Activated naive CD4-positive, alpha-beta T cell treated with anti-CD3 and anti-CD28 coated beads, Interleukin-2, amount 50 U/mL, for 72 hours (primary cell): ENCODE measurements at regions not wholly inside any gene's neighbourhood (a gene's known extent, or its start where the extent isn't known, plus 50 kb on each side); places are given as distances from the start of the nearest gene placed in this dataset.
"Not testable (repeated sequence)": the region's sequence is repeated elsewhere in the genome, so short reads cannot be mapped to it uniquely, and the experiment has no call there.

Source experiments
- ATAC-seq, 2 donors: fragments of 150-1000 bp; cut with Tn5 transposase; 2 replicates each; pipeline ENCODE4 v1.10.0; 2021; ENCODE audit warnings: mild to moderate bottlenecking in 2 of 2, moderate library complexity in 2 of 2
- DNase-seq, 2 donors: peaks; one replicate each; pipeline ENCODE4 v3.0.0; 2021 to 2022; ENCODE audit warnings: low spot score in 2 of 2
- H3K27ac Mint-ChIP-seq, 2 donors: one replicate each; pipeline ENCODE4 v1.8.0; 2022; ENCODE audit warnings: mild to moderate bottlenecking in 2 of 2, mixed read lengths in 2 of 2
- H3K36me3 Mint-ChIP-seq, 2 donors: one replicate each; pipeline ENCODE4 v1.8.0; 2022; ENCODE audit warnings: mixed read lengths in 2 of 2
- H3K9me3 Mint-ChIP-seq, 2 donors: one replicate each; pipeline ENCODE4 v1.8.0; 2022; ENCODE audit warnings: mixed read lengths in 2 of 2

DNA sequence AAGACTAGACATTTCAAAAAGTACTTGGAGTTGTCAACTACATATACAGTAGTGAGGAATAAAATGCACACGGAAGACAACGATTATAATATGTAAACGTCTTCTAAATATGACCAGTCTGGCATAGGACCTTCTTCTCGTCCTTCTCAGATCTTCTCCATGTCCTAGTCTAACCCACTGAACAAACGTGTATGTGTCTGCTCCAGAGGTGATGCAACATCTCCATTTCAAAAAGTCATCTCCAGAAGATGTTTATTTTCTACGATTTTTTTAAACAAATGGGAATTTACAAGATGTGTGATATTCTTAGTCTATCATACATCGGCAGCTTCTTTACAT lies 89.9 kb downstream of the GPX5 start:
- Mint-ChIP-seq H3K27ac (no peak overlapping the region), H3K9me3 (peaks cover 0 to 5% of the 10 kb centered on the region in 2 donors), H3K36me3 (peaks cover 0 to 5% of the 10 kb centered on the region in 2 donors)
- no peak for ATAC-seq
- no peak for DNase-seq

DNA sequence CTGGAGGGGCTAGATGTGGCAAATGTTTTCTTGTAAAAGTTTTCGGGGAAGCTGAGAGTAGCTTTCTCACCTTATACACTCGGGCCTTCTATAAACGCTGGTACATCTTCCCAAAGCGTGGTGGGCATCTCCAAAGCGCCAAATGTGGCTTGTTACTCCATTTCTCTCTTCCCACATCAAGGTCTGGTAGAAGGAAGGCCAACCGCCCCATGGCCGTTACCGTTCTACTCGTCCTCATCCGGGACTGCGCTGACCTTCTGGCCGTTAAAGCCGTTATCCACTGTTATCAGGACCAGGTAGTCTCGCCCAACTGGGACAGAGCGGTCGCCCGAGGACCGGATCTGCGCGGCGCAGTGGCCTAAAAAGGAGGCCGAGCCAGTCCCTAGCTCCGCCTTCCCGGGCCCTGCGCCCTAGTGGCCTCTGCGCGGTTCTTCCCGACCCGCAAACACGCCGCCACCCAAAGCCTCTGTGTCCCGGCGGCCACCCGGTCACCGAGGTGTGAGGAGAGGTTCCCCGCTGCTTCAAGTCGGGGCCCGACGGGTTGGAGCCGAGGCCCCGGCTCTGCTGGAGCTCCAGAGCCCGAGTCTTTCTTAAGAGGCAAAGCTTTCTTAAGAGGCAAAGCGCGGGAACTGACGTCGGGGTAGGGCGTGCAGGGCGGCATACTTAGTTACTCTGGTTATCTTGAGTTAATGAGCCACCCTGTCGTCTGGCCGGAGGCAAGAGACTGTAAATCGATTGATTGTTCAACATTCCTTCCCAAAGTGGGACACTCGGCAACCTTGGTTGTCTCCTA lies 90.5 kb downstream of the GPX5 start:
- H3K9me3 Mint-ChIP-seq = peaks cover 0 to 6% of the 10 kb centered on the region in 2 donors
- H3K27ac Mint-ChIP-seq = no peak overlapping the region
- ATAC-seq (no peak), DNase-seq (no peak)
- H3K36me3 Mint-ChIP-seq = peaks cover 5 to 10% of the 10 kb centered on the region in 2 donors

DNA sequence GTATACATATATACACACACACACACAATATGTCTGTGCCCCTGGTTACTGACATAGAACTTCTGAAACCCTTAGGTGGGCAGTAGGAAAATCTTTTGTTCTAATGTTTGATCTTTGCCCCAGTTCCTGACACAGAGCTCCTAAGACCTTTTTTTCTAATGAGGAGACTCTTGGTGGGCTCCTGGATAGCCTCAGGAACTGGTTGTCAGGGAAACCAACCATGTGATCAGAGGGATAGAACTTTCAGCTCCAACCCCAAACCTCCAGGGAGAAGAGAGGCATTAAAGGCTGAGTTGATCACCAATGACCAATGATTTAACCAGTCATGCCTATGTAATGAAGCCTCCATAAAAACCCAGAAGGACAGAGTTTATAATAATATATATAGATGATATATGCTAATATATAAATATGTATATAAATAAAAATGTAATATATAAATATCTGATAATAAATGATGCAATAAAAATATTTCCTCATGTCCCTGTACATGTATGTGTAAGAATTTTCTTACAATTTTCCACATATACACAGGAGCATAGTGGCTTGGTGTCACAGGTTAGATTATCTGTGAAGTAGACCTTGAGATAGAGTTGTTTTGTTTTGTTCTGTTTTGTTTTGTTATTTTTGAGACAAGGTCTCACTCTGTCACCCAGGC lies 93.3 kb downstream of the GPX5 start:
- ATAC-seq (no peak), DNase-seq (no peak)
- Mint-ChIP-seq H3K36me3 (peaks cover 5 to 16% of the 10 kb centered on the region in 2 donors), H3K27ac (no peak overlapping the region), H3K9me3 (peaks cover 0 to 10% of the 10 kb centered on the region in 2 donors)

DNA sequence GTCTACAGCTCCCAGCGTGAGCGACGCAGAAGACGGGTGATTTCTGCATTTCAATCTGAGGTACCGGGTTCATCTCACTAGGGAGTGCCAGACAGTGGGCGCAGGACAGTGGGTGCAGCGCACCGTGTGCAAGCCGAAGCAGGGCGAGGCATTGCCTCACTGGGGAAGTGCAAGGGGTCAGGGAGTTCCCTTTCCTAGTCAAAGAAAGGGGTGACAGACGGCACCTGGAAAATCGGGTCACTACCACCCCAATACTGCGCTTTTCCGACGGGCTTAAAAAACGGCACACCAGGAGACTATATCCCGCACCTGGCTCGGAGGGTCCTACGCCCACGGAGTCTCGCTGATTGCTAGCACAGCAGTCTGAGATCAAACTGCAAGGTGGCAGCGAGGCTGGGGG lies 95.6 kb downstream of the GPX5 start:
- H3K36me3 Mint-ChIP-seq = peaks cover 5 to 16% of the 10 kb centered on the region in 2 donors
- H3K27ac Mint-ChIP-seq, H3K9me3 Mint-ChIP-seq, ATAC-seq, DNase-seq: not testable (repeated sequence)

DNA sequence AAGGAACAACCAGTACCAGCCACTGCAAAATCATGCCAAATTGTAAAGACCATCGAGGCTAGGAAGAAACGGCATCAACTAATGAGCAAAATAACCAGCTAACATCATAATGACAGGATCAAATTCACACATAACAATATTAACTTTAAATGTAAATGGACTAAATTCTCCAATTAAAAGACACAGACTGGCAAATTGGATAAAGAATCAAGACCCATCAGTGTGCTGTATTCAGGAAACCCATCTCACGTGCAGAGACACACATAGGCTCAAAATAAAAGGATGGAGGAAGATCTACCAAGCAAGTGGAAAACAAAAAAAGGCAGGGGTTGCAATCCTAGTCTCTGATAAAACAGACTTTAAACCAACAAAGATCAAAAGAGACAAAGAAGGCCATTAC lies 97.6 kb downstream of the GPX5 start:
- not testable (repeated sequence) for H3K27ac Mint-ChIP-seq, DNase-seq, ATAC-seq
- peaks cover 4 to 14% of the 10 kb centered on the region in 2 donors for H3K9me3 Mint-ChIP-seq
- H3K36me3 Mint-ChIP-seq = peaks cover 5 to 16% of the 10 kb centered on the region in 2 donors

DNA sequence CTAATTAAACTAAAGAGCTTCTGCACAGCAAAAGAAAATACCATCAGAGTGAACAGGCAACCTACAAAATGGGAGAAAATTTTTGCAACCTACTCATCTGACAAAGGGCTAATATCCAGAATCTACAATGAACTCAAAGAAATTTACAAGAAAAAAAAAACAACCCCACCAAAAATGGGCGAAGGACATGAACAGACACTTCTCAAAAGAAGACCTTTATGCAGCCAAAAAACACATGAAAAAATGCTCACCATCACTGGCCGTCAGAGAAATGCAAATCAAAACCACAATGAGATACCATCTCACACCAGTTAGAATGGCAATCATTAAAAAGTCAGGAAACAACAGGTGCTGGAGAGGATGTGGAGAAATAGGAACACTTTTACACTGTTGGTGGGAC lies 100.7 kb downstream of the GPX5 start:
- DNase-seq, ATAC-seq, H3K36me3 Mint-ChIP-seq, H3K27ac Mint-ChIP-seq: not testable (repeated sequence)
- H3K9me3 Mint-ChIP-seq = peaks cover 8 to 10% of the 10 kb centered on the region in 2 donors

DNA sequence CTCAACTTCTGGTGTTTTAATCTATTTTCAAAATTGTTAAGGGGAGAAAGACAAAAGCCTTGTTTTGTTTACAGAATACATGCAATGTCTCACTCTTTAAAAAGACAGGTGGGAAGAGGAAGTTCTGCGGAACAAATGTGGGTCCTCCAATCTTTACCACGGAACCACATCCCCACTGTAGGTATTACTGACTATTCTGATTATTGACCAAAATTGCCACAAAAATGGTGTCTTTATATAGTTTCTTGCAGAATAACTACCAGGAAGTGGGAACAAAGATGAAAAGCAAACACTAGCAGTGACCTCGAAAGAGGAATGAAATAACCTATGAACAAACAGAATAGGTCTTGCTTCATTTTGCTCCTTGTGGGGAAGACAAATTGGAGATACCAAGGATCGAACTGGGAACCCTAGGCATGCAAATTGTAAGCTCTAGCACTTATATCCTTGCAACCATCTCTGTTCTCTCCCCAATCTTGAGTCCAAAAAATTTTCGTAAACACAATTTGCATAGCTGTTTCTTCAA lies 106.7 kb downstream of the GPX5 start:
- ATAC-seq (no peak), DNase-seq (no peak)
- H3K36me3 Mint-ChIP-seq = peaks cover 6 to 9% of the 10 kb centered on the region in 2 donors
- no peak overlapping the region for H3K27ac Mint-ChIP-seq
- H3K9me3 Mint-ChIP-seq = peaks cover 3 to 8% of the 10 kb centered on the region in 2 donors

DNA sequence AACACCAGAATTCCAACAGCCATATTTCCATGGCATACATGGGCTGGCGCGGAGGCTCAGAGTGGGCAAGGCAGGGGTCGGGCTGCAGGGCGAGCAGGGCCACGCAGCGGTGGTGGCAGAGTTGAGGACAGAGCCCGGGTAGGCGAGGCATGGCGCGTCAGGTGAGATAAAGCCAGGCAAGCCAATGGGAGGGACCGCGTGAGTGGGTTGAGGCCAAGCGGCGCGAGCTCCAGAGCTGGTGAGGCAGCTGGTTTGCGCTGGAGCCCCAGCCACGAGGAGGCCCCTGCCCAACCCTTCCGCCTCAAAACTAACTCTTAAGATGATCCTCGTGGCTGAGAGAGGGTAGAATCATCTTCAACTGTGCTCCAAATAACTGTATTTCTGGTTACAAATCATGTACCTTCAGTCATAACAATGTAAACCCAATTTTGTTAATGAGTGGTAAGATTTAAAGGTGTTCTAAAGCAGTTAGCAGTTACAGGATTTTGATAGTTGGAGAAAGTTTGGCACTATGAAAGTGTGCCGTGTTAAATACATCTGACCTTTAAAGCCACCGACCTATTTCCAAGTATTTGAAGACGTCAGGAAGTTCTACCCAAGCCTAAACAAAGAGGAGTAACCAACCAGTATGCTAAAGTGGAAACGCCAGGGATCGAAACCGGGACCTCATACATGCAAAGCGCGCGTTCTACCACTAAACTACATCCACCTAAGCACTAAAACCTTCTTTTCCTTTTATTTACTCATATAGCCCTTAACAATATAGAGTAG lies 107.9 kb downstream of the GPX5 start:
- H3K9me3 Mint-ChIP-seq = peaks cover 0 to 6% of the 10 kb centered on the region in 2 donors

DNA sequence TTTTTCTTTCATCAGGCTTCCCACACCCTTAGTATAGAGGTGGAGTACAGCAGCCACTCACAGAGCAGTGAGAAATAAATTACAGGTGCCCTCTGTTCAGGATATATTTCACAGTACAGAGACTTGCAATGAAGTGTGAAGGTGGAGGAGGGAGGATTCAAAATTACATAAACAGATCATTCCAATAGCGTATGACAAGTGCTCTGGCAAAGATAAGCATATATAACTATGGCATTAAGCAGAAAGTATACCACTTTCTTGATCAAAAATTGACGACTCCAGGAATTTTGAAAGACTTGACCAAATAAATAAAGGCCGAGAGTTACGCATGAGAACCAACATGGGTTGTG lies 108.7 kb downstream of the GPX5 start:
- Mint-ChIP-seq H3K27ac (no peak overlapping the region), H3K36me3 (peaks cover 6 to 15% of the 10 kb centered on the region in 2 donors), H3K9me3 (peaks cover 0 to 6% of the 10 kb centered on the region in 2 donors)
- no peak for DNase-seq
- no peak for ATAC-seq

More for the DNA sequence above, 107.9 kb downstream of the GPX5 start:
- ATAC-seq = no peak
- H3K27ac Mint-ChIP-seq = no peak overlapping the region
- H3K36me3 Mint-ChIP-seq = peaks cover 6 to 9% of the 10 kb centered on the region in 2 donors
- no peak for DNase-seq

DNA sequence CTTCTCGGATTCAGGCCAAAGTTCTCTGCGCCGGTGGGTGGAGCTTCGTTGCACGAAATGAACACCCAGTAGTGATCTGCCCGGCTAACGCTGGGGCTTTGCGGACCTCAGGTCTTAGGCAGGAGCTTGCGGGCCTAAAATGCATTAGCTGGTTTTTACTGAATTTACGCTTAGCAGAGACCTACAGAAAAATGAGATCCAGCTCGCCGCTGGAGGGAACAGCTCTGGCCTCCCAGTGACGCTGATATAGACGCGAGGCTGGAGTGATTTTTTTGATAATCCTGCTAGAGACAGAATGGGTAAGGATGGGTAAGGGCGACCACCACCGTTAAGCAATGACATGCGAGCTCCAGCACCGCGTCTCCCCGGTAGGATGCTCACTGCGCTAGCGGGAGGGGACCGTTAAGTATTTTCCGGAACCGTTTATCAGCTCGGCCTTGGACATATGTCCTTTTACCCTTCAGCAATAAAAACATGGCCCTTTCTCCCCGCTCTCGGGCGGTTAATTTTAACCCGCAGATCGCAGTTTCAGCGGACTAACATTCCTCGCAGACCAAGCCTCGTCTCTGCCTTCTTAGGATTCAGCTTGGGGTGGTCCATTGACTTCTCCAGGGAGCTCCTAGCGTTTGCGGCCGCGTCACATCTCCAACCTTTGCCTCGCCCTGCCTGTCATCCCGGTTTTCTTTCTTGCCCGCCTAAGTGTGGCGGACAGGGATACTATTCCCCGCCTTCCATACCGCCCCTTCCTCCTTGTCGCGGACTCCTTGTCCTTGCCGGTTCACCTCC lies 109.3 kb downstream of the GPX5 start:
- DNase-seq = peak in 1 of 2 donors; percentile 23
- Mint-ChIP-seq H3K36me3 (peaks cover 6 to 16% of the 10 kb centered on the region in 2 donors), H3K9me3 (peaks cover 0 to 6% of the 10 kb centered on the region in 2 donors), H3K27ac (no peak overlapping the region)
- ATAC-seq = peak in 1 of 2 donors; percentile 20

DNA sequence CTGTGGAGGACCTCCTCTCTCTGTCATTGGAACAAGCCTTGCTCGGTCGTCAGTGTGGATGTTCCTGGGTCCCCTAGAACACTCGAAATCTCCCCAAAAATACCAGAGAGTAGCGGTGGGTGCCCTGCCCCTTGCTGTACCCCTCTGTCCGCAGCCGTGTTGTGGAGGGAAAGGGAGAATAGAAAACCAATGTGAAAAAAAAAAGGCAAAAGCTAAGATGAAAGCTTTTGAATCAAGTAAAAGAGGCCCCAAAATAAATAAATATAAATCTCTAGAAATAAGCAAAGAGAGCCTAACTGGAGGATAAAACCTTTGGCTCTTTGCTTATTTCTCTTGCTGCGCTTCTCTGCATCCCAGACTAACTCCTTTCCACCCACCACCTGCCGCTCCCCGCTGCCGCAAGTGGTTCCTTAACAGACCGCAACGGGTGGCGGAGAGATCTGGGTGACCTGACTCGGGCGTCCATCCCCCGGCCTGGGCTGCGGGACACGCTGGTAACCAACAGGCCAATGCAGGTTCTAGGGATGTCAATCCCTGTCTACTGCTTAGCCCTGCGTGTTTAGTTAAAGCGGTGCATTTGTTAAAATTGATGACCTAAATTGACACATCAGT lies 110.0 kb downstream of the GPX5 start:
- ATAC-seq (no peak), DNase-seq (no peak)
- Mint-ChIP-seq H3K27ac (no peak overlapping the region), H3K36me3 (peaks cover 6 to 16% of the 10 kb centered on the region in 2 donors), H3K9me3 (peaks cover 0 to 5% of the 10 kb centered on the region in 2 donors)

DNA sequence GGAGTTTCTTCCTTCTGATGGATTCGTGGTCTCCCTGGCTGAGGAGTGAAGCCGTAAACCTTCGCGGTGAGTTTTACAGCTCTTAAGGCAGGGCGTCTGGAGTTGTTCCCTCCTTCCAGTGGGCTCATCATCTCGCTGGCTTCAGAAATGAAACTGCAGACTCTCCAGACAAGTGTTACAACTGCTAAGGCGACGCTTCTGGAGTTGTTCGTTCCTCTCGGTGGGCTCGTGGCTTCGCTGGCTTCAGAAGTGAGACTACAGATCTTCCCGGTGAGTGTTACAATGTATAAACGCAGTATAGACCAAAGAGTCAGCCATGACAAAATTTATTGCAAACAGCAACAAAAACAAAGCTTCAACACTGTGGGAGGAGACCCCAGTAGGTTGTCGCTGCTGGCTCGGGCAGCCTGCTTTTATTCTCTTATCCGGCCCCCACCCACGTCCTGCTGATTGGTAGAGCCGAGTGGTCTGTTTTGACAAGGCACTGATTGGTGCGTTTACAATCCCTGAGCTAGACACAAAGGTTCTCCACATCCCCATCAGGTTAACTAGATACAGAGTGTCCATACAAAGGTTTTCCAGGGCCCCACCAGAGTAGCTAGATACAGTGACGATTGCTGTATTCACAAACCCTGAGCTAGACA lies 113.2 kb downstream of the GPX5 start:
- ATAC-seq (no peak), DNase-seq (no peak)
- no peaks in the 10 kb centered on the region for H3K9me3 Mint-ChIP-seq
- H3K36me3 Mint-ChIP-seq = peaks cover 0 to 16% of the 10 kb centered on the region in 2 donors
- H3K27ac Mint-ChIP-seq = no peak overlapping the region

DNA sequence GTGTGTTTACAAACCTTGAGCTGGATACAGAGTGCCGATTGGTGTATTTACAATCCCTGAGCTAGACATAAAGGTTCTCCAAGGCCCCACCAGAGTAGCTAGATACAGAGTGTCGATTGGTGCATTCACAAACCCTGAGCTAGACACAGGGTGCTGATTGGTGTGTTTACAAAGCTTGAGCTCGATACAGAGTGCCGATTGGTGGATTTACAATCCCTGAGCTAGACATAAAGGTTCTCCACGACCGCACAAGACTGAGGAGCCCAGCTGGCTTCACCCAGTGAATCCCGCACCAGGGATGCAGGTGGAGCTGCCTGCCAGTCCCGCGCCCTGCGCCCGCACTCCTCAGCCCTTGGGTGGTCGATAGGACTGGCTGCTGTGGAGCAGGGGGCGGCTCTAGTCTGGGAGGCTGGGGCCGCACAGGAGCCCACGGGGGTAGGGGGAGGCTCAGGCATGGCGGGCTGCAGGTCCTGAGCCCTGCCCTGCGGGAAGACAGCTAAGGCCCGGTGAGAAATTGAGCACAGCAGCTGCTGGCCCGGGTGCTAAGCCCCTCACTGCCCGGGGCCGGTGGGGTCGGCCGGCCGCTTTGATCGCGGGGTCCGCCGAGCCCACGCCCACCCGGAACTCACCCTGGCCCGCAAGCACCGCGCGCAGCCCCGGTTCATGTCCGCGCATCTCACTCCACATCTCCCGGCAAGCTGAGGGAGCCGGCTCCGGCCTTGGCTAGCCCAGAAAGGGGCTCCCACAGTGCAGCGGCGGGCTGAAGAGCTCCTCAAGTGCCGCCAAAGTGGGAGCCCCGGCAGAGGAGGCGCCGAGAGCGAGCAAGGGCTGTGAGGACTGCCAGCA lies 114.0 kb downstream of the GPX5 start:
- not testable (repeated sequence) for H3K27ac Mint-ChIP-seq, ATAC-seq, H3K9me3 Mint-ChIP-seq, DNase-seq
- peaks cover 0 to 13% of the 10 kb centered on the region in 2 donors for H3K36me3 Mint-ChIP-seq

DNA sequence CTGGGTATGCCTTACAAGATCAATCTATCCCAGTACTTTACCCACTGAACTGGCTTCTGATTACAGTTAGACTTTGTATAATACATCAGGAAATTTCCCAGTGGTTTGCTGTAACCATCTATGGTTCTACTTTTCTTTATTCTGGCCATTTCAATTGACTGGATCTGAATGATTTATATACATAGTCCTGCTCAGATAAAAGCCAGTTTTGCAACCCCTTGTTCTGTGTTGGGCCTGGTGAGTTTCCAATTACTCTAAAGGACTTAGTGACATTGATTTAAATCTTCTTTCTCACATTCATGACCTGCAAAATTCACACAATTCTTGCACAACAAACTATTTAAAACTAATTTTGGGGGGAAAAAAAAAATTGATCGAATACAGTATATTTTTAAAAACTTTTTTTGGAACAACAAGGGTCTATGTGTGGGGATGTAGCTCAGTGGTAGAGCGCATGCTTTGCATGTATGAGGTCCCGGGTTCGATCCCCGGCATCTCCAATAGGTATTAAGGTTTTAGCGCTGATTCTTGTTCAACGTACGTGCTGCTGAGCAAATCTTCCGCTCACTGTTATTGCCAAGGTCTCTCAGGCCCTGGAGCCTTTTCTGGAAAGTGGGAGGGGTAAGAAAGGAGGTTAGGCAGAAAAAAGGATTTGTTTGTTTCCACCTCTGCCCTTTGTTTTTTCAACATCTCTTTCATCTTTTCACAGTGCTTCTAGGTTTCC lies 117.5 kb downstream of the GPX5 start:
- no peaks in the 10 kb centered on the region for H3K9me3 Mint-ChIP-seq
- H3K36me3 Mint-ChIP-seq = peaks cover 0 to 9% of the 10 kb centered on the region in 2 donors
- ATAC-seq (peak; percentile 55 to 81), DNase-seq (peak in 1 of 2 donors; percentile 43)
- peak overlapping the region; percentile 60 to 90 for H3K27ac Mint-ChIP-seq
